ENCODE measurements at regions not wholly inside any gene's neighbourhood (a gene's known extent, or its start where the extent isn't known, plus 50 kb on each side); places are given as distances from the start of the nearest gene placed in this dataset.

- no peaks in the 10 kb centered on the region for H3K9me3 ChIP-seq (replicated peaks; ENCODE audit: insufficient read depth, low read length)
- no peak for TF ChIP-seq EZH2phosphoT487 (IDR thresholded peaks at IDR 0.05; ENCODE audit: low read length)
- TF ChIP-seq CTCF (IDR thresholded peaks at IDR 0.05; ENCODE audit: low read length) = no peak
- TF ChIP-seq EZH2 (optimal IDR thresholded peaks at IDR 0.05; ENCODE audit: low read depth, low read length) = no peak
- no peak overlapping the region for H3K27ac ChIP-seq (ENCODE audit: low read length)
- no peak overlapping the region for H3K4me3 ChIP-seq (ENCODE audit: low read length)
- H3K9ac ChIP-seq (ENCODE audit: low read length) = no peak overlapping the region
- H3K27me3 ChIP-seq (replicated peaks; ENCODE audit: insufficient read depth, low read length) = no peaks in the 10 kb centered on the region
- H3K36me3 ChIP-seq (replicated peaks; ENCODE audit: insufficient read depth, low read length) = no peaks in the 10 kb centered on the region
- no peak overlapping the region for H3K4me2 ChIP-seq (ENCODE audit: low read depth, low read length)
- no peak overlapping the region for H2AFZ ChIP-seq (ENCODE audit: low read length)
- no peaks in the 10 kb centered on the region for H3F3A ChIP-seq (ENCODE audit: insufficient read depth, low read length)
- DNase-seq = no peak
- H4K20me1 ChIP-seq (ENCODE audit: insufficient read depth, low read length) = no peaks in the 10 kb centered on the region
- no peaks in the 10 kb centered on the region for H3K9me2 ChIP-seq (replicated peaks; ENCODE audit: insufficient read depth, low read length)
- peaks cover 5% of the 10 kb centered on the region; the same call in 1 of the 2 replicates for H3K79me2 ChIP-seq (ENCODE audit: low read length)
- H3K4me1 ChIP-seq (ENCODE audit: low read length) = no peaks in the 10 kb centered on the region
These were observed 56.7 kb upstream of the TMCC3 start for GRCh38 chr12:94707036-94707435.

DNA sequence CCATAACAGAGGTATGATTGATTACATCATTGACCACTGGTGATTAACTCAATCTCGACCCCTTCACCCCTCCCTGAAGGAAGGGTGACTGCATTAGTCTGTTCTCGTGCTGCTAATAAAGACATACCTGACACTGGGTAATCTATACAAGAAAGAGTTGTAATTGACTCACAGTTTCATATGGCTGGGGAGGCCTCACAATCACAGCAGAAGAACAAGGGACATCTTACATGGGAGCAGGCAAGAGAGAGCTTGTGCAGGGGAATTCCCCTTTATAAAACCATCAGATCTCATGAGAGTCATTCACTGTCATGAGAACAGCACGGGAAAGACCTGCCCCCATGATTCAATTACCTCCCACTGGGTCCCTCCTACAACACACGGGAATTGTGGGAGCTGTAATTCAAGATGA, 55.9 kb upstream of the TMCC3 start:
- Histone ChIP-seq H3F3A (ENCODE audit: insufficient read depth, low read length) (no peaks in the 10 kb centered on the region), H3K36me3 (replicated peaks; ENCODE audit: insufficient read depth, low read length) (no peaks in the 10 kb centered on the region), H3K4me2 (ENCODE audit: low read depth, low read length) (no peak overlapping the region), H3K27me3 (replicated peaks; ENCODE audit: insufficient read depth, low read length) (no peaks in the 10 kb centered on the region), H2AFZ (ENCODE audit: low read length) (no peak overlapping the region), H3K4me3 (ENCODE audit: low read length) (no peak overlapping the region), H3K4me1 (ENCODE audit: low read length) (no peaks in the 10 kb centered on the region), H3K79me2 (ENCODE audit: low read length) (peaks cover 5% of the 10 kb centered on the region; the same call in 1 of the 2 replicates), H3K27ac (ENCODE audit: low read length) (no peak overlapping the region), H4K20me1 (ENCODE audit: insufficient read depth, low read length) (no peaks in the 10 kb centered on the region), H3K9me2 (replicated peaks; ENCODE audit: insufficient read depth, low read length) (no peaks in the 10 kb centered on the region), H3K9ac (ENCODE audit: low read length) (no peak overlapping the region), H3K9me3 (replicated peaks; ENCODE audit: insufficient read depth, low read length) (no peaks in the 10 kb centered on the region)
- no peak for TF ChIP-seq EZH2phosphoT487 (IDR thresholded peaks at IDR 0.05; ENCODE audit: low read length)
- no peak for TF ChIP-seq EZH2 (optimal IDR thresholded peaks at IDR 0.05; ENCODE audit: low read depth, low read length)
- no peak for TF ChIP-seq CTCF (IDR thresholded peaks at IDR 0.05; ENCODE audit: low read length)
- DNase-seq = no peak

DNA sequence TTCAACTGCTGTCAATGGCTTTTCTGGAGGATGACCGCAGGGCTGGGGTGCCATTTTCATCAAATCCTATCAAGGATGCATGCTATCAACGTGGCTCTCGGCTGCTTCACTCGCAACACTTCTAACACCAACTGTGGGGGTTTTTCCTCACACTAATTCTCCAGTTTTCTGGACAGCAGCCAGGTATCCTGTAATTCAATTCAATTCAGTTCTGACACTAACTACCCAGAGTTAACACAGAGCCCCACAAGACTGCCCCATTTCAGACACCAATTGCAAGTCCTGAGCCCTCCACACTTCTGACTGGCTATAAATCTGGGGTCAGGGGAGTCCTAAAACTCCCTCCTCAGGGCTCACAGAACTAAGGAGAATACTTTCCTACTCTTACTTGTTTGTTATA, 55.3 kb upstream of the TMCC3 start:
- Histone ChIP-seq H3K27ac (ENCODE audit: low read length) (no peak overlapping the region), H4K20me1 (ENCODE audit: insufficient read depth, low read length) (no peaks in the 10 kb centered on the region), H3K4me1 (ENCODE audit: low read length) (no peaks in the 10 kb centered on the region), H3F3A (ENCODE audit: insufficient read depth, low read length) (no peaks in the 10 kb centered on the region), H2AFZ (ENCODE audit: low read length) (no peak overlapping the region), H3K4me3 (ENCODE audit: low read length) (no peak overlapping the region), H3K9me2 (replicated peaks; ENCODE audit: insufficient read depth, low read length) (no peaks in the 10 kb centered on the region), H3K36me3 (replicated peaks; ENCODE audit: insufficient read depth, low read length) (no peaks in the 10 kb centered on the region), H3K79me2 (ENCODE audit: low read length) (peaks cover 4% of the 10 kb centered on the region; the same call in 1 of the 2 replicates), H3K27me3 (replicated peaks; ENCODE audit: insufficient read depth, low read length) (no peaks in the 10 kb centered on the region), H3K4me2 (ENCODE audit: low read depth, low read length) (no peak overlapping the region), H3K9ac (ENCODE audit: low read length) (no peak overlapping the region), H3K9me3 (replicated peaks; ENCODE audit: insufficient read depth, low read length) (no peaks in the 10 kb centered on the region)
- TF ChIP-seq CTCF (IDR thresholded peaks at IDR 0.05; ENCODE audit: low read length) (no peak), EZH2phosphoT487 (IDR thresholded peaks at IDR 0.05; ENCODE audit: low read length) (no peak), EZH2 (optimal IDR thresholded peaks at IDR 0.05; ENCODE audit: low read depth, low read length) (no peak)
- DNase-seq = no peak
